ENCODE measurements at regions not wholly inside any gene's neighbourhood (a gene's known extent, or its start where the extent isn't known, plus 50 kb on each side); places are given as distances from the start of the nearest gene placed in this dataset.

- Mint-ChIP-seq H3K9me3 (peaks cover 6 to 14% (median 11%) of the 10 kb centered on the region in 7 donors), H3K4me1 (no peaks in the 10 kb centered on the region), H3K36me3 (no peaks in the 10 kb centered on the region), H3K27me3 (ENCODE audit: low read depth in 3 of 3) (peaks cover 0 to 3% (median 2%) of the 10 kb centered on the region in 3 donors), H3K27ac (no peak overlapping the region), H3K4me3 (no peak overlapping the region)
- no peak overlapping the region for H3K4me3 ChIP-seq (replicated peaks in 1 of 3; ENCODE audit: low read depth in 2 of 3, low read length in 3 of 3)
- no peaks in the 10 kb centered on the region for H4K20me1 ChIP-seq (ENCODE audit: insufficient read depth, low read length)
- H2AFZ ChIP-seq (ENCODE audit: insufficient read depth, low read depth, low read length, poor library complexity, severe bottlenecking), result no peak overlapping the region
- intact Hi-C loops (cut with micrococcal nuclease), result no loop called here
- no peak for TF ChIP-seq CTCF (IDR thresholded peaks at IDR 0.05)
- H3K27ac ChIP-seq (ENCODE audit: low read depth in 1 of 2, low read length in 2 of 2), result no peak overlapping the region
- no peaks in the 10 kb centered on the region for H3K36me3 ChIP-seq (replicated peaks in 1 of 2; ENCODE audit: control insufficient read depth in 1 of 2, insufficient read depth in 2 of 2, low read length in 2 of 2)
- H3K4me1 ChIP-seq (ENCODE audit: control insufficient read depth in 1 of 2, insufficient read depth in 2 of 2, low read length in 2 of 2), result no peaks in the 10 kb centered on the region
- no peaks in the 10 kb centered on the region for H3K79me2 ChIP-seq (ENCODE audit: insufficient read depth, low read length)
- WGBS (ENCODE audit: insufficient coverage), result 83% methylated on average over 3 of the region's 3 CpGs
- DNase-seq, result no peak
- H3K4me2 ChIP-seq (replicated peaks; ENCODE audit: extremely low read depth, low read length, poor library complexity, severe bottlenecking), result no peak overlapping the region
- H3K27me3 ChIP-seq (ENCODE audit: control insufficient read depth in 2 of 2, insufficient read depth in 2 of 2, low read length in 2 of 2), result no peaks in the 10 kb centered on the region
- H3K9me3 ChIP-seq (replicated peaks in 1 of 2; ENCODE audit: control insufficient read depth in 1 of 2, insufficient read depth in 1 of 2, low read length in 2 of 2), result peaks cover 0 to 7% of the 10 kb centered on the region in 2 donors
- H3K9ac ChIP-seq (ENCODE audit: insufficient read depth, low read length, poor library complexity, severe bottlenecking), result no peak overlapping the region
Measured at GRCh38 chr7:41431671-41432070, 271.2 kb downstream of the INHBA start.

GRCh38 chr7:41428381-41428780 is 274.5 kb downstream of the INHBA start:
- Histone ChIP-seq H4K20me1 (ENCODE audit: insufficient read depth, low read length) (no peaks in the 10 kb centered on the region), H3K79me2 (ENCODE audit: insufficient read depth, low read length) (no peaks in the 10 kb centered on the region), H3K36me3 (replicated peaks in 1 of 2; ENCODE audit: control insufficient read depth in 1 of 2, insufficient read depth in 2 of 2, low read length in 2 of 2) (no peaks in the 10 kb centered on the region), H3K9ac (ENCODE audit: insufficient read depth, low read length, poor library complexity, severe bottlenecking) (no peak overlapping the region), H2AFZ (ENCODE audit: insufficient read depth, low read depth, low read length, poor library complexity, severe bottlenecking) (no peak overlapping the region), H3K4me1 (ENCODE audit: control insufficient read depth in 1 of 2, insufficient read depth in 2 of 2, low read length in 2 of 2) (no peaks in the 10 kb centered on the region), H3K27ac (ENCODE audit: low read depth in 1 of 2, low read length in 2 of 2) (no peak overlapping the region), H3K9me3 (replicated peaks in 1 of 2; ENCODE audit: control insufficient read depth in 1 of 2, insufficient read depth in 1 of 2, low read length in 2 of 2) (no peaks in the 10 kb centered on the region), H3K4me2 (replicated peaks; ENCODE audit: extremely low read depth, low read length, poor library complexity, severe bottlenecking) (no peak overlapping the region), H3K4me3 (replicated peaks in 1 of 3; ENCODE audit: low read depth in 2 of 3, low read length in 3 of 3) (no peak overlapping the region), H3K27me3 (ENCODE audit: control insufficient read depth in 2 of 2, insufficient read depth in 2 of 2, low read length in 2 of 2) (no peaks in the 10 kb centered on the region)
- intact Hi-C loops (cut with micrococcal nuclease), result no loop called here
- WGBS (ENCODE audit: insufficient coverage), result no CpG with 5 or more reads among the region's 4 CpGs
- peaks cover 0 to 3% (median 2%) of the 10 kb centered on the region in 3 donors for H3K27me3 Mint-ChIP-seq (ENCODE audit: low read depth in 3 of 3)
- TF ChIP-seq CTCF (IDR thresholded peaks at IDR 0.05), result no peak
- H3K4me1 Mint-ChIP-seq, result no peaks in the 10 kb centered on the region
- peaks cover 0 to 4% (median 0%) of the 10 kb centered on the region in 7 donors for H3K9me3 Mint-ChIP-seq
- no peaks in the 10 kb centered on the region for H3K36me3 Mint-ChIP-seq
- no peak for DNase-seq
- H3K27ac Mint-ChIP-seq, result no peak overlapping the region
- H3K4me3 Mint-ChIP-seq, result no peak overlapping the region

Data from CD14-positive monocyte (primary cell).